ENCODE measurements at regions not wholly inside any gene's neighbourhood (a gene's known extent, or its start where the extent isn't known, plus 50 kb on each side); places are given as distances from the start of the nearest gene placed in this dataset.

GRCh38 chr10:24041834-24042233 lies 167.1 kb upstream of the KIAA1217 start:
- DNase-seq, result no peak

- no peak for DNase-seq
Observed at GRCh38 chr10:24042884-24043283, 166.1 kb upstream of the KIAA1217 start.

GRCh38 chr10:24046060-24046459 lies 162.9 kb upstream of the KIAA1217 start:
- DNase-seq, result no peak

- no peak for DNase-seq
Observed at GRCh38 chr10:24047176-24047575, 161.8 kb upstream of the KIAA1217 start.

GRCh38 chr10:24054421-24054820 lies 154.5 kb upstream of the KIAA1217 start:
- DNase-seq, result no peak

GRCh38 chr10:24080207-24080606 lies 128.7 kb upstream of the KIAA1217 start:
- no peak for DNase-seq

- DNase-seq, result no peak
Observed at GRCh38 chr10:24086296-24087086, 122.4 kb upstream of the KIAA1217 start.

GRCh38 chr10:24091256-24091655 lies 117.7 kb upstream of the KIAA1217 start:
- DNase-seq, result no peak

GRCh38 chr10:24096281-24096680 lies 112.7 kb upstream of the KIAA1217 start:
- no peak for DNase-seq

GRCh38 chr10:24097751-24098207 lies 111.2 kb upstream of the KIAA1217 start:
- no peak for DNase-seq

- DNase-seq, result no peak
Observed at GRCh38 chr10:24104895-24105294, 104.0 kb upstream of the KIAA1217 start.

GRCh38 chr10:24113901-24114300 lies 95.0 kb upstream of the KIAA1217 start:
- no peak for DNase-seq

- DNase-seq, result no peak
Observed at GRCh38 chr10:24114556-24114955, 94.4 kb upstream of the KIAA1217 start.

- no peak for DNase-seq
Observed at GRCh38 chr10:24115403-24115802, 93.5 kb upstream of the KIAA1217 start.

GRCh38 chr10:24118246-24118645 lies 90.7 kb upstream of the KIAA1217 start:
- DNase-seq, result no peak

GRCh38 chr10:24119896-24120295 lies 89.0 kb upstream of the KIAA1217 start:
- no peak for DNase-seq

GRCh38 chr10:24120646-24121045 lies 88.3 kb upstream of the KIAA1217 start:
- no peak for DNase-seq

- DNase-seq, result no peak
Observed at GRCh38 chr10:24127516-24127915, 81.4 kb upstream of the KIAA1217 start.

- DNase-seq, result no peak
Observed at GRCh38 chr10:24128066-24128730, 80.7 kb upstream of the KIAA1217 start.

GRCh38 chr10:24132741-24133140 lies 76.2 kb upstream of the KIAA1217 start:
- DNase-seq, result no peak

- no peak for DNase-seq
Observed at GRCh38 chr10:24133835-24134234, 75.1 kb upstream of the KIAA1217 start.

- no peak for DNase-seq
Observed at GRCh38 chr10:24136070-24136469, 72.9 kb upstream of the KIAA1217 start.

GRCh38 chr10:24147321-24147720 lies 61.6 kb upstream of the KIAA1217 start:
- DNase-seq, result no peak

GRCh38 chr10:24149640-24150039 lies 59.3 kb upstream of the KIAA1217 start:
- no peak for DNase-seq

All from bone marrow (tissue), 2 donors.